ENCODE measurements at regions not wholly inside any gene's neighbourhood (a gene's known extent, or its start where the extent isn't known, plus 50 kb on each side); places are given as distances from the start of the nearest gene placed in this dataset.

- H3K36me3 ChIP-seq (ENCODE audit: insufficient read depth, low read length), result no peaks in the 10 kb centered on the region
- H3K9me3 Mint-ChIP-seq, result peaks cover 0 to 9% (median 0%) of the 10 kb centered on the region in 5 donors
- no peak overlapping the region for H3K27ac ChIP-seq (ENCODE audit: low read depth, low read length)
- H3K4me3 Mint-ChIP-seq, result no peak overlapping the region
- no peaks in the 10 kb centered on the region for H3K4me1 ChIP-seq (ENCODE audit: insufficient read depth, low read length)
- H3K27ac Mint-ChIP-seq, result no peak overlapping the region
- ChIA-PET CTCF (no interaction called here), POLR2A (no interaction called here)
- H3K4me1 Mint-ChIP-seq, result no peaks in the 10 kb centered on the region
- H3K9me3 ChIP-seq (ENCODE audit: low read length), result no peaks in the 10 kb centered on the region
- no peak overlapping the region for H3K4me3 ChIP-seq (ENCODE audit: low read length)
- no peaks in the 10 kb centered on the region for H3K36me3 Mint-ChIP-seq
- H3K27me3 Mint-ChIP-seq, result peaks cover 2 to 4% of the 10 kb centered on the region in 2 donors
- no peaks in the 10 kb centered on the region for H3K27me3 ChIP-seq (ENCODE audit: insufficient read depth, low read length, poor library complexity, severe bottlenecking)
- no peak for DNase-seq
These were observed 297.7 kb upstream of the SHH start for GRCh38 chr7:156109988-156110387.

- peaks cover 0 to 9% (median 0%) of the 10 kb centered on the region in 5 donors for H3K9me3 Mint-ChIP-seq
- ChIA-PET CTCF (no interaction called here), POLR2A (no interaction called here)
These were observed 296.8 kb upstream of the SHH start for GRCh38 chr7:156109076-156109475.

GRCh38 chr7:156107957-156108356 is 295.7 kb upstream of the SHH start:
- DNase-seq, result no peak
- no peaks in the 10 kb centered on the region for H3K36me3 ChIP-seq (ENCODE audit: insufficient read depth, low read length)
- ChIA-PET POLR2A (no interaction called here), CTCF (no interaction called here)
- Mint-ChIP-seq H3K27ac (no peak overlapping the region), H3K27me3 (no peaks in the 10 kb centered on the region), H3K36me3 (no peaks in the 10 kb centered on the region), H3K9me3 (peaks cover 0 to 9% (median 0%) of the 10 kb centered on the region in 5 donors), H3K4me1 (no peaks in the 10 kb centered on the region), H3K4me3 (no peak overlapping the region)
- H3K4me3 ChIP-seq (ENCODE audit: low read length), result no peak overlapping the region
- H3K27me3 ChIP-seq (ENCODE audit: insufficient read depth, low read length, poor library complexity, severe bottlenecking), result no peaks in the 10 kb centered on the region
- H3K4me1 ChIP-seq (ENCODE audit: insufficient read depth, low read length), result no peaks in the 10 kb centered on the region
- no peak overlapping the region for H3K27ac ChIP-seq (ENCODE audit: low read depth, low read length)
- H3K9me3 ChIP-seq (ENCODE audit: low read length), result no peaks in the 10 kb centered on the region

More at GRCh38 chr7:156109076-156109475, 296.8 kb upstream of the SHH start:
- Histone ChIP-seq H3K27ac (ENCODE audit: low read depth, low read length) (no peak overlapping the region), H3K36me3 (ENCODE audit: insufficient read depth, low read length) (no peaks in the 10 kb centered on the region), H3K4me1 (ENCODE audit: insufficient read depth, low read length) (no peaks in the 10 kb centered on the region), H3K9me3 (ENCODE audit: low read length) (no peaks in the 10 kb centered on the region), H3K4me3 (ENCODE audit: low read length) (no peak overlapping the region), H3K27me3 (ENCODE audit: insufficient read depth, low read length, poor library complexity, severe bottlenecking) (no peaks in the 10 kb centered on the region)
- Mint-ChIP-seq H3K4me1 (no peaks in the 10 kb centered on the region), H3K27me3 (peaks cover under 1 to 4% of the 10 kb centered on the region in 2 donors), H3K27ac (no peak overlapping the region), H3K4me3 (no peak overlapping the region), H3K36me3 (no peaks in the 10 kb centered on the region)
- no peak for DNase-seq

- Mint-ChIP-seq H3K9me3 (peaks cover 0 to 6% (median 0%) of the 10 kb centered on the region in 5 donors), H3K27ac (no peak overlapping the region), H3K4me3 (no peak overlapping the region), H3K4me1 (no peaks in the 10 kb centered on the region), H3K36me3 (no peaks in the 10 kb centered on the region), H3K27me3 (no peaks in the 10 kb centered on the region)
- no peaks in the 10 kb centered on the region for H3K4me1 ChIP-seq (ENCODE audit: insufficient read depth, low read length)
- CTCF ChIA-PET, result no interaction called here
- no peaks in the 10 kb centered on the region for H3K9me3 ChIP-seq (ENCODE audit: low read length)
- POLR2A ChIA-PET, result no interaction called here
- DNase-seq, result no peak
- H3K36me3 ChIP-seq (ENCODE audit: insufficient read depth, low read length), result no peaks in the 10 kb centered on the region
- no peak overlapping the region for H3K4me3 ChIP-seq (ENCODE audit: low read length)
- no peaks in the 10 kb centered on the region for H3K27me3 ChIP-seq (ENCODE audit: insufficient read depth, low read length, poor library complexity, severe bottlenecking)
- no peak overlapping the region for H3K27ac ChIP-seq (ENCODE audit: low read depth, low read length)
These were observed 293.8 kb upstream of the SHH start for GRCh38 chr7:156106107-156106426.

- Mint-ChIP-seq H3K36me3 (no peaks in the 10 kb centered on the region), H3K4me1 (no peaks in the 10 kb centered on the region), H3K27ac (no peak overlapping the region), H3K4me3 (no peak overlapping the region), H3K27me3 (no peaks in the 10 kb centered on the region), H3K9me3 (peaks cover 0 to 2% (median 0%) of the 10 kb centered on the region in 5 donors)
- Histone ChIP-seq H3K36me3 (ENCODE audit: insufficient read depth, low read length) (no peaks in the 10 kb centered on the region), H3K9me3 (ENCODE audit: low read length) (no peaks in the 10 kb centered on the region), H3K4me3 (ENCODE audit: low read length) (no peak overlapping the region), H3K27ac (ENCODE audit: low read depth, low read length) (no peak overlapping the region), H3K27me3 (ENCODE audit: insufficient read depth, low read length, poor library complexity, severe bottlenecking) (no peaks in the 10 kb centered on the region), H3K4me1 (ENCODE audit: insufficient read depth, low read length) (no peaks in the 10 kb centered on the region)
- DNase-seq, result no peak
- CTCF ChIA-PET, result no interaction called here
- POLR2A ChIA-PET, result no interaction called here
These were observed 293.3 kb upstream of the SHH start for GRCh38 chr7:156105337-156106106.

- no peak overlapping the region for H3K4me3 Mint-ChIP-seq
These were observed 292.5 kb upstream of the SHH start for GRCh38 chr7:156104501-156105336.

GRCh38 chr7:156102267-156102666 is 290.0 kb upstream of the SHH start:
- no peaks in the 10 kb centered on the region for H3K9me3 Mint-ChIP-seq
- H3K4me3 Mint-ChIP-seq, result no peak overlapping the region
- H3K4me3 ChIP-seq (ENCODE audit: low read length), result no peak overlapping the region
- H3K27ac Mint-ChIP-seq, result no peak overlapping the region
- H3K4me1 ChIP-seq (ENCODE audit: insufficient read depth, low read length), result no peaks in the 10 kb centered on the region
- H3K27ac ChIP-seq (ENCODE audit: low read depth, low read length), result no peak overlapping the region
- no peaks in the 10 kb centered on the region for H3K27me3 ChIP-seq (ENCODE audit: insufficient read depth, low read length, poor library complexity, severe bottlenecking)
- H3K27me3 Mint-ChIP-seq, result peaks cover 0 to 5% of the 10 kb centered on the region in 2 donors
- ChIA-PET CTCF (no interaction called here), POLR2A (no interaction called here)
- DNase-seq, result no peak
- H3K4me1 Mint-ChIP-seq, result no peaks in the 10 kb centered on the region
- no peaks in the 10 kb centered on the region for H3K36me3 Mint-ChIP-seq
- H3K36me3 ChIP-seq (ENCODE audit: insufficient read depth, low read length), result no peaks in the 10 kb centered on the region
- no peaks in the 10 kb centered on the region for H3K9me3 ChIP-seq (ENCODE audit: low read length)

More at GRCh38 chr7:156104501-156105336, 292.5 kb upstream of the SHH start:
- DNase-seq, result no peak
- H3K9me3 Mint-ChIP-seq, result peaks cover 0 to 2% (median 0%) of the 10 kb centered on the region in 5 donors
- H3K27ac Mint-ChIP-seq, result no peak overlapping the region
- POLR2A ChIA-PET, result no interaction called here
- Histone ChIP-seq H3K9me3 (ENCODE audit: low read length) (no peaks in the 10 kb centered on the region), H3K36me3 (ENCODE audit: insufficient read depth, low read length) (no peaks in the 10 kb centered on the region), H3K4me3 (ENCODE audit: low read length) (no peak overlapping the region), H3K27ac (ENCODE audit: low read depth, low read length) (no peak overlapping the region), H3K27me3 (ENCODE audit: insufficient read depth, low read length, poor library complexity, severe bottlenecking) (no peaks in the 10 kb centered on the region), H3K4me1 (ENCODE audit: insufficient read depth, low read length) (no peaks in the 10 kb centered on the region)
- H3K27me3 Mint-ChIP-seq, result no peaks in the 10 kb centered on the region
- no peaks in the 10 kb centered on the region for H3K4me1 Mint-ChIP-seq
- CTCF ChIA-PET, result no interaction called here
- H3K36me3 Mint-ChIP-seq, result no peaks in the 10 kb centered on the region

- Mint-ChIP-seq H3K4me3 (no peak overlapping the region), H3K27ac (no peak overlapping the region), H3K4me1 (no peaks in the 10 kb centered on the region), H3K36me3 (no peaks in the 10 kb centered on the region), H3K27me3 (peaks cover under 1 to 7% of the 10 kb centered on the region in 2 donors), H3K9me3 (no peaks in the 10 kb centered on the region)
- DNase-seq, result no peak
- no peaks in the 10 kb centered on the region for H3K27me3 ChIP-seq (ENCODE audit: insufficient read depth, low read length, poor library complexity, severe bottlenecking)
- H3K4me1 ChIP-seq (ENCODE audit: insufficient read depth, low read length), result no peaks in the 10 kb centered on the region
- H3K9me3 ChIP-seq (ENCODE audit: low read length), result no peaks in the 10 kb centered on the region
- no peak overlapping the region for H3K27ac ChIP-seq (ENCODE audit: low read depth, low read length)
- ChIA-PET POLR2A (no interaction called here), CTCF (no interaction called here)
- H3K4me3 ChIP-seq (ENCODE audit: low read length), result no peak overlapping the region
- no peaks in the 10 kb centered on the region for H3K36me3 ChIP-seq (ENCODE audit: insufficient read depth, low read length)
These were observed 289.1 kb upstream of the SHH start for GRCh38 chr7:156101355-156101754.

Data from CD8-positive, alpha-beta memory T cell (primary cell).